ENCODE measurements at regions not wholly inside any gene's neighbourhood (a gene's known extent, or its start where the extent isn't known, plus 50 kb on each side); places are given as distances from the start of the nearest gene placed in this dataset.
A peak's percentile ranks its signal among the peaks of the same experiment; 100 is the strongest.

- Histone ChIP-seq H2AFZ (0 out of 2 replicates have a peak overlapping the region, but pooled peaks have one; percentile 1), H3K27ac (ENCODE audit: low read depth) (no peak overlapping the region), H3K27me3 (ENCODE audit: insufficient read depth) (no peaks in the 10 kb centered on the region), H3K79me2 (replicated peaks; ENCODE audit: insufficient read depth) (no peaks in the 10 kb centered on the region), H3K9me2 (ENCODE audit: insufficient read depth) (no peaks in the 10 kb centered on the region), H4K20me1 (replicated peaks; ENCODE audit: insufficient read depth) (no peaks in the 10 kb centered on the region), H3K4me1 (ENCODE audit: insufficient read depth) (no peaks in the 10 kb centered on the region), H3K36me3 (ENCODE audit: insufficient read depth) (no peaks in the 10 kb centered on the region), H3K4me2 (no peak overlapping the region), H3F3A (replicated peaks; ENCODE audit: low read depth) (no peaks in the 10 kb centered on the region), H3K4me3 (no peak overlapping the region)
- DNase-seq (ENCODE audit: low spot score) (peak; percentile 84), ATAC-seq (peak; percentile 98)
- Mint-ChIP-seq H3K4me1 (no peaks in the 10 kb centered on the region), H3K27me3 (ENCODE audit: insufficient read depth, low read depth, poor library complexity) (peaks cover 7% of the 10 kb centered on the region), H3K9me3 (peaks cover 97% of the 10 kb centered on the region), H3K36me3 (ENCODE audit: low read depth) (peaks cover 6% of the 10 kb centered on the region; the same call in 2 of the 3 replicates), H3K27ac (no peak overlapping the region), H3K4me3 (no peak overlapping the region)
- TF ChIP-seq, protein P1, sequence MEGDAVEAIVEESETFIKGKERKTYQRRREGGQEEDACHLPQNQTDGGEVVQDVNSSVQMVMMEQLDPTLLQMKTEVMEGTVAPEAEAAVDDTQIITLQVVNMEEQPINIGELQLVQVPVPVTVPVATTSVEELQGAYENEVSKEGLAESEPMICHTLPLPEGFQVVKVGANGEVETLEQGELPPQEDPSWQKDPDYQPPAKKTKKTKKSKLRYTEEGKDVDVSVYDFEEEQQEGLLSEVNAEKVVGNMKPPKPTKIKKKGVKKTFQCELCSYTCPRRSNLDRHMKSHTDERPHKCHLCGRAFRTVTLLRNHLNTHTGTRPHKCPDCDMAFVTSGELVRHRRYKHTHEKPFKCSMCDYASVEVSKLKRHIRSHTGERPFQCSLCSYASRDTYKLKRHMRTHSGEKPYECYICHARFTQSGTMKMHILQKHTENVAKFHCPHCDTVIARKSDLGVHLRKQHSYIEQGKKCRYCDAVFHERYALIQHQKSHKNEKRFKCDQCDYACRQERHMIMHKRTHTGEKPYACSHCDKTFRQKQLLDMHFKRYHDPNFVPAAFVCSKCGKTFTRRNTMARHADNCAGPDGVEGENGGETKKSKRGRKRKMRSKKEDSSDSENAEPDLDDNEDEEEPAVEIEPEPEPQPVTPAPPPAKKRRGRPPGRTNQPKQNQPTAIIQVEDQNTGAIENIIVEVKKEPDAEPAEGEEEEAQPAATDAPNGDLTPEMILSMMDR (conservative IDR thresholded peaks at IDR 0.05; ENCODE audit: low read depth in 2 of 2) = peak; percentile 75 to 81
- no peak for TF ChIP-seq CREB1 (CRISPR knock-in tag; IDR thresholded peaks at IDR 0.05; ENCODE audit: low read depth)
Measured at GRCh38 chr21:23968722-23969647, 1638.3 kb downstream of the MRPL39 start.

- no peak overlapping the region for H3K27ac Mint-ChIP-seq
- Histone ChIP-seq H3K9me2 (ENCODE audit: insufficient read depth) (no peaks in the 10 kb centered on the region), H3F3A (replicated peaks; ENCODE audit: low read depth) (no peaks in the 10 kb centered on the region), H3K27me3 (ENCODE audit: insufficient read depth) (no peaks in the 10 kb centered on the region), H4K20me1 (replicated peaks; ENCODE audit: insufficient read depth) (no peaks in the 10 kb centered on the region), H3K79me2 (replicated peaks; ENCODE audit: insufficient read depth) (no peaks in the 10 kb centered on the region), H2AFZ (no peak overlapping the region), H3K4me3 (no peak overlapping the region), H3K27ac (ENCODE audit: low read depth) (no peak overlapping the region), H3K4me2 (no peak overlapping the region), H3K36me3 (ENCODE audit: insufficient read depth) (no peaks in the 10 kb centered on the region), H3K4me1 (ENCODE audit: insufficient read depth) (no peaks in the 10 kb centered on the region)
- peaks cover 3% of the 10 kb centered on the region; the same call in 1 of the 3 replicates for H3K36me3 Mint-ChIP-seq (ENCODE audit: low read depth)
- H3K9me3 Mint-ChIP-seq = peaks cover 97% of the 10 kb centered on the region
- no peak for TF ChIP-seq JUNB (IDR thresholded peaks at IDR 0.05; ENCODE audit: unreplicated experiment)
- TF ChIP-seq, protein P1 (conservative IDR thresholded peaks at IDR 0.05; ENCODE audit: low read depth in 2 of 2) = no peak
- no peak for TF ChIP-seq POLR2AphosphoS5 (IDR thresholded peaks at IDR 0.05; ENCODE audit: low read depth)
- no peak for TF ChIP-seq ZNF331 (CRISPR knock-in tag; IDR thresholded peaks at IDR 0.05; ENCODE audit: low read depth)
- TF ChIP-seq STAT1 (IDR thresholded peaks at IDR 0.05; ENCODE audit: unreplicated experiment) = no peak
- TF ChIP-seq ZNF462 (CRISPR knock-in tag; IDR thresholded peaks at IDR 0.05) = no peak
- TF ChIP-seq ETS1 (IDR thresholded peaks at IDR 0.05) = no peak
- DNase-seq (ENCODE audit: low spot score) (no peak), ATAC-seq (no peak)
- peaks cover 5% of the 10 kb centered on the region for H3K27me3 Mint-ChIP-seq (ENCODE audit: insufficient read depth, low read depth, poor library complexity)
- H3K4me1 Mint-ChIP-seq = no peaks in the 10 kb centered on the region
- H3K4me3 Mint-ChIP-seq = no peak overlapping the region
Measured at GRCh38 chr21:23968008-23968407, 1639.3 kb downstream of the MRPL39 start.

Measured in GM23338 (cell line).